ENCODE measurements at regions not wholly inside any gene's neighbourhood (a gene's known extent, or its start where the extent isn't known, plus 50 kb on each side); places are given as distances from the start of the nearest gene placed in this dataset.

DNA sequence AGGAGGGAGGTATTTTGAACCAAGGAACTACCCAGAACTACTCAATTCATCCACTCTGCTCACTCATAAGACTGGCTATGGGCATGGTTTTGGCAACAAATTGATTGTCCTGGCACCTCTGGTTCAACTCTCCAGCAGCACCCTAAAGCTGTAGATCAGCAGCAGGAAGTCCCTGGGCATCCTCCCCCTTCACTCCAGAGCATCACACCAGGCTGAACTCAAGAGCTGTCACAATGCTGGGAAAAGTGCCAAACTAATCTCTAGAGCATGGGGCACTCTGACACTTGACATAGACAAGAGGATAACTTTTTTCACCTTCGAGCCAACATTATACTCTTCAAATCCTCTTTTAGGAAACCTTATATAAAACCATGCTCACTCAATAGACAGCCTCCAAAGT lies 154.1 kb upstream of the RBBP8 start:
- intact Hi-C loops (cut with micrococcal nuclease): no loop called here
- no peaks in the 10 kb centered on the region for H3K4me1 Mint-ChIP-seq (ENCODE audit: low read depth)
- no peak overlapping the region for H3K4me3 Mint-ChIP-seq
- no peaks in the 10 kb centered on the region for H3K9me3 Mint-ChIP-seq
- ChIA-PET POLR2A (no interaction called here), CTCF (no interaction called here)
- H3K36me3 Mint-ChIP-seq: no peaks in the 10 kb centered on the region
- no peak overlapping the region for H3K27ac Mint-ChIP-seq
- no peak for DNase-seq
- H3K27me3 Mint-ChIP-seq: peaks cover 8% of the 10 kb centered on the region

DNA sequence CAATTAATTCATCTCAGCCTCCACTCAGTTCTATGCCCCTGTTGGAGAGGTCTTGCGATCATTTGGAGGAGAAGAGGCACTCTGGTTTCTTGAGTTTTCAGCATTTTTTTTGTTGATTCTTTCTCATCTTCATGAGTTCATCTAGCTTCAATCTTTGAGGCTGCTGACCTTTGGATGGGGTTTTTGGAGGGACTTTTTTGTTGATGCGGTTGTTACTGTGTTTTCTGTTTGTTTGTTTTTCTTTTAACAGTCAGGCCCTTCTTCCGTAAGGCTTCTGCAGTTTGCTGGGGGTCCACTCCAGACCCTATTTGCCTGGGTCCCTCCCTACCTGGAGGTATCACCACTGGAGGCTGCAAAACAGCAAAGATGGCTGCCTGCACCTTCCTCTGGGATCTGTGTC lies 149.9 kb upstream of the RBBP8 start:
- no peak overlapping the region for H3K27ac Mint-ChIP-seq
- H3K9me3 Mint-ChIP-seq: no peaks in the 10 kb centered on the region
- DNase-seq: no peak
- peaks cover 18% of the 10 kb centered on the region for H3K27me3 Mint-ChIP-seq
- CTCF ChIA-PET: interaction anchor here (1.0 kb wide), 1 partner anchor 15 kb away, joined by 4 read pairs; no protein-coding TSS in a partner anchor
- POLR2A ChIA-PET: no interaction called here
- intact Hi-C loops (cut with micrococcal nuclease): no loop called here
- no peak overlapping the region for H3K4me3 Mint-ChIP-seq
- no peaks in the 10 kb centered on the region for H3K4me1 Mint-ChIP-seq (ENCODE audit: low read depth)
- no peaks in the 10 kb centered on the region for H3K36me3 Mint-ChIP-seq

DNA sequence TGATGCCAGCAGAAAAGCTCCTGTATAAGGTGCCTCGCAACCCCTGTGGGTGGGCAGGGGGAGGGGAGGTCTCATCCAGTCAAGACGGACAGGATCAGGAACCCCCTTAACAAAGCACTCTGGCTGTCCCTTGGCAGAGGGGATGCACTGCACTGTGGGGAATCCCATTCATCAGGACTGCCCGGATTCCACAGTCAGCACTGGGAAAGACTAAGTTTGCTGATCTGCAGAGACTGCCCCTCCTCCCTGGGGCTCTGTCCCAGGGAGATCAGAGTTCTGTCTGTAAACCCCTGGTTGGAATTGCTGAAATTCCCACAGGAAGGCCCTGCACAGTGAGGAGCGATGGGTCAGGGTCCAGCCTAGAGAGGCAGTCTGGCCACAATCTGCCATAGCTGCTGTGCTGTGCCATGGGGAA lies 149.5 kb upstream of the RBBP8 start:
- DNase-seq: no peak
- Mint-ChIP-seq H3K4me1 (ENCODE audit: low read depth) (no peaks in the 10 kb centered on the region), H3K9me3 (no peaks in the 10 kb centered on the region), H3K27ac (no peak overlapping the region), H3K36me3 (no peaks in the 10 kb centered on the region), H3K27me3 (peaks cover 19% of the 10 kb centered on the region), H3K4me3 (no peak overlapping the region)
- ChIA-PET CTCF (interaction anchor here (1.0 kb wide), 1 partner anchor 15 kb away, joined by 4 read pairs; no protein-coding TSS in a partner anchor), POLR2A (no interaction called here)
- intact Hi-C loops (cut with micrococcal nuclease): no loop called here

GRCh38 chr18:22789052-22789451 lies 144.1 kb upstream of the RBBP8 start:
- POLR2A ChIA-PET: no interaction called here
- Mint-ChIP-seq H3K9me3 (no peaks in the 10 kb centered on the region), H3K4me3 (no peak overlapping the region), H3K36me3 (no peaks in the 10 kb centered on the region), H3K27ac (no peak overlapping the region), H3K27me3 (peaks cover 18% of the 10 kb centered on the region), H3K4me1 (ENCODE audit: low read depth) (no peaks in the 10 kb centered on the region)
- DNase-seq: no peak
- intact Hi-C loops (cut with micrococcal nuclease): no loop called here
- CTCF ChIA-PET: interaction anchor here (1.7 kb wide), 1 partner anchor 10 kb away, joined by 8 read pairs; no protein-coding TSS in a partner anchor

DNA sequence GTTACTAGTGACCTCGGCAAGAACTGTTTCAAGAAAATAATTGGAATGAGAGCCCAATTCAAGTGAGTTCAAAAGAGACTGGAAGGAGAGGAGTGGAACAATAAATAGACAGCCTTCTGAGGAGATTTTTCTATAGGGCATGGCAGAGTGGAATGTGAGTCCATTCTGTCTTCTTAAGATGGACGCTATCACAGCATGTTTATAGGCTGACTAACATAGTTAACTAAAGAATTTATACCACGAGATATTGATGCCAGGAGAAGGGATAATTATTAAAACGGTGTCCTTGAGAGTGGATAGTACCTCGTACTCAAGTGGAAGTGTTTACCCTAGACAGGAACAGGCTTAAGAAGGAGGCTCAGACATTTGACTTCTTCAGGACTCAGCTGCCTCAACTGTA lies 143.5 kb upstream of the RBBP8 start:
- H3K27me3 Mint-ChIP-seq: peaks cover 16% of the 10 kb centered on the region
- POLR2A ChIA-PET: no interaction called here
- H3K4me1 Mint-ChIP-seq (ENCODE audit: low read depth): no peaks in the 10 kb centered on the region
- CTCF ChIA-PET: interaction anchor here (1.7 kb wide), 1 partner anchor 9 kb away, joined by 8 read pairs; no protein-coding TSS in a partner anchor
- no peak overlapping the region for H3K4me3 Mint-ChIP-seq
- H3K27ac Mint-ChIP-seq: no peak overlapping the region
- no peaks in the 10 kb centered on the region for H3K9me3 Mint-ChIP-seq
- no peak for DNase-seq
- no peaks in the 10 kb centered on the region for H3K36me3 Mint-ChIP-seq
- intact Hi-C loops (cut with micrococcal nuclease): no loop called here

DNA sequence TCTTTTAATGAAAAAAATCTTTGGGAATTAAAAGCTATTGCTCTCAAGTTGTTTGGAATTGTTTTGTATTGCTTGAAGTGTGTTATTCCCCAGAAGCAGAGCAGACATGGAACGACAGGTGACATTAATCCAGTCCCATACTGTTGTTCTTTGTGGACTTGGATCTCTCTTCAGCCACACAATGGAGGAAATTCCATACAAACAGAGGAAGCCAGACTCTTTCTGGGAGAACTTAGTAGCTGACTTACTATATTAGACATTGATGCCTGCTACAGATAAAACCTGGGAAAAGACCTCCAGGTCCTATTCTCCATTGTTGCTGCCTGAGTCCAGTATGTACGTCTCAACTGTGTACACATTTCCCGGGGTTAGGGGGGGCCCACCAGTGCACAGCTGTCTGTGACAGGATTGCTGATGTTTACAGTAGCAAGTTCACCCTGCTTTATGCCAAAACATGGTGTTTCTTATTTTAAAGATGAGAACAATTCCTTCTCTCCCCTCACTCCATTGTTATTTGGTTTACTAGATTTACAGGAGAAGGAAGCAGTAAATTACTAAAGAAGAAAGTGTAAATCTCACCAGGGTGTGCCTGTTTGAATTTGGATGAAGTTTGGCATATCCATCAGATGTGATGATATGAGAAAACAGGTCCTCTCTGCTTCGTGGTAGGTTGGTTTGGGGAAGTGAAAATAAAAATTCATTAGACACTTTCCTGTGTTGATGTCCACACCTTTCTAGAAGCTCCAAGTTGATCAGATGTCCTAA lies 142.4 kb upstream of the RBBP8 start:
- ChIA-PET POLR2A (no interaction called here), CTCF (no interaction called here)
- intact Hi-C loops (cut with micrococcal nuclease): no loop called here
- Mint-ChIP-seq H3K36me3 (no peaks in the 10 kb centered on the region), H3K9me3 (no peaks in the 10 kb centered on the region), H3K27me3 (peaks cover 13% of the 10 kb centered on the region), H3K4me3 (no peak overlapping the region), H3K4me1 (ENCODE audit: low read depth) (no peaks in the 10 kb centered on the region), H3K27ac (no peak overlapping the region)
- no peak for DNase-seq

DNA sequence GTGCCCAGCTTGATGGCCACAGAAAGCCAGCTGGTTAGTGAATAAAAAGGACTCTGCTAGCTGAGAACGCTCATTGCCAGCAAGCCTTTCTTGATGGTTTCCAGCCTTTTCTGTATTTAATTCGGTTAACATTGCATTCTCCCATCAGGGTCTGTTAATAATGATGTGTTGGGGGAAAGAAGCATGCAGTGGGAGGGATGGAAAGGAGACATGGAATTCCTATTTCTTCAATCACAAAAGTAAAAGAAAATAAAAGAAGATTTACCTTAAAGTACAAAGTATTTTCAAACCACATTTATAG lies 141.9 kb upstream of the RBBP8 start:
- intact Hi-C loops (cut with micrococcal nuclease): no loop called here

DNA sequence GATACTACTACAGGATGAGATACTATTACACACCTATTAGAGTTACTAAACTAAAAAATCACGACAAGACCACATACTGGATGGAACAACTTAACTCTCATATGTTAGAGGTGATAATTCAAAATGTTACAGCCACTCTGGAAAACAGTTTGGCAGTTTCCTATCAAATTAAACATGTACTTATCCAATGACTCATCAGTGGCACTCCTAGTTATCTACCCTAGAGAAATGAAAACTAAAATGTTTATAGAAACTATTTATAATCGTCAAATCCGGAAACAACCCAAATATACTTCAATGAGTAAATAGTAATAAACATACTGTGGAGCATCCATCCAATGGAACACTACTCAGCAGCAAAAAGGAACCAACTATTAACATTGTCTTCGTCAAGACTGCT lies 137.0 kb upstream of the RBBP8 start:
- no peak for DNase-seq
- H3K27ac Mint-ChIP-seq: no peak overlapping the region
- ChIA-PET CTCF (interaction anchor here (0.7 kb wide), 1 partner anchor 70 kb away, joined by 3 read pairs; no protein-coding TSS in a partner anchor), POLR2A (no interaction called here)
- peaks cover 4% of the 10 kb centered on the region for H3K27me3 Mint-ChIP-seq
- no peaks in the 10 kb centered on the region for H3K36me3 Mint-ChIP-seq
- intact Hi-C loops (cut with micrococcal nuclease): loop anchor here (5.0 kb wide), 1 partner anchor 336 kb away; no protein-coding TSS in a partner anchor
- H3K4me1 Mint-ChIP-seq (ENCODE audit: low read depth): no peaks in the 10 kb centered on the region
- no peaks in the 10 kb centered on the region for H3K9me3 Mint-ChIP-seq
- no peak overlapping the region for H3K4me3 Mint-ChIP-seq

More for the DNA sequence above, 141.9 kb upstream of the RBBP8 start:
- Mint-ChIP-seq H3K27ac (no peak overlapping the region), H3K4me1 (ENCODE audit: low read depth) (no peaks in the 10 kb centered on the region), H3K27me3 (peaks cover 11% of the 10 kb centered on the region), H3K9me3 (no peaks in the 10 kb centered on the region), H3K4me3 (no peak overlapping the region), H3K36me3 (no peaks in the 10 kb centered on the region)
- CTCF ChIA-PET: interaction anchor here (1.1 kb wide), 1 partner anchor 23 kb away, joined by 3 read pairs; no protein-coding TSS in a partner anchor
- POLR2A ChIA-PET: no interaction called here
- no peak for DNase-seq

DNA sequence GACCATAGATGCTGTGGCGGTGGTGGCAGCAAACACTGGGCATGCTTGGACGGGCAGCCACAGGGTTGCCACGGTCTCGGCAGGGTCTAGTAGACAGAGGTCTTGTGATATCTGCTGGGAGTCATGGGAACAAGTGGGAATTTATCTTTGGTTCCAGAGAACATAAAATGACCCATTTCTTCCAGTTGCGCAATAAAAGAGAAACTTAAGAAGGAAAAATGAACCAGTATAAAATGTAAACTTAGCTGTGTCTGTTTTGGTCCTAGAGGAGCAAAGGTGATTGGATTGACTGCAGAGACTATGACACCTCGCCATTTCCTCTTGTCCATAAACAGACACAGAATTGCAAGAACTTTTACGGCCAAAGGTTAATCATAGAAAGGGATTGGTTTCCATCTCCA lies 132.6 kb upstream of the RBBP8 start:
- intact Hi-C loops (cut with micrococcal nuclease): no loop called here
- DNase-seq: no peak
- Mint-ChIP-seq H3K27ac (no peak overlapping the region), H3K4me1 (ENCODE audit: low read depth) (no peaks in the 10 kb centered on the region), H3K4me3 (no peak overlapping the region), H3K9me3 (no peaks in the 10 kb centered on the region), H3K27me3 (peaks cover 4% of the 10 kb centered on the region), H3K36me3 (no peaks in the 10 kb centered on the region)
- CTCF ChIA-PET: interaction anchor here (1.2 to 4.5 kb wide), 6 partner anchors 15 to 611 kb away, joined by 3 to 27 read pairs (median 12); no protein-coding TSS in a partner anchor
- POLR2A ChIA-PET: no interaction called here

DNA sequence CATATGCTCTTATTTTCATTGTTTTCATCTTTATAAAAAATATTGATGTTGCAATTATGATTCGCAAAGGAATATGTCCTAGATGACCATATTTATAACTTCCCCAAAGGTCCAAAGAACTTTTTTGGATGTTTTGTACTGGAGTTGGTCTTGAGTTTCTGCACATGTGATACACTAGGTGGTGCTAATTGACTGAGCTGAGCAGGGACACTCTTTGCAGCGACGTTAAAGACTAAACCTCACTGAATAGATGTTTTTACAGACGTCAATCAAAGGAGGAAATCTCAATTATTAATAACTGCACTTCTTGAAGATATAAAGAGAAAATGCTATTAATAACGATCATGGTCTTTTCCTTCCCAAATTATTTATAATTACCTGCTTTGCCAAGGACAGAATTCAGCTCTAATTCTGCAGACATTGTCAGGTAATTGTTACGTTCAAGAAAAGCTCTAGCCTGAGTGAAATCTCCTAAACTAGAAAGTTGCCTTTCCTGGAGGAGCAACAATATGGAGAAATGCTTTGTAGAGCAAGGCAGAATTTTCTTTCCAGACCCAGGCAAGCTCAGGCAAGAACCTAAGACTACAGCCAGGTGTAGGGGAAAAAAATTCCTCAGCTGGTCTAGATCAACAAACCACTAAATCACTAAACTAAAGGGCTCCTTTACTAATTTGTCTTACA lies 119.3 kb upstream of the RBBP8 start:
- Mint-ChIP-seq H3K9me3 (no peaks in the 10 kb centered on the region), H3K4me3 (no peak overlapping the region), H3K27me3 (peaks cover 19% of the 10 kb centered on the region), H3K4me1 (ENCODE audit: low read depth) (no peaks in the 10 kb centered on the region), H3K36me3 (no peaks in the 10 kb centered on the region), H3K27ac (no peak overlapping the region)
- intact Hi-C loops (cut with micrococcal nuclease): loop anchor here (5.0 kb wide), 1 partner anchor 169 kb away; no protein-coding TSS in a partner anchor
- DNase-seq: no peak
- CTCF ChIA-PET: interaction anchor here (0.7 to 6.2 kb wide), 12 partner anchors 13 to 598 kb away, joined by 3 to 27 read pairs (median 4); no protein-coding TSS in a partner anchor
- POLR2A ChIA-PET: no interaction called here

DNA sequence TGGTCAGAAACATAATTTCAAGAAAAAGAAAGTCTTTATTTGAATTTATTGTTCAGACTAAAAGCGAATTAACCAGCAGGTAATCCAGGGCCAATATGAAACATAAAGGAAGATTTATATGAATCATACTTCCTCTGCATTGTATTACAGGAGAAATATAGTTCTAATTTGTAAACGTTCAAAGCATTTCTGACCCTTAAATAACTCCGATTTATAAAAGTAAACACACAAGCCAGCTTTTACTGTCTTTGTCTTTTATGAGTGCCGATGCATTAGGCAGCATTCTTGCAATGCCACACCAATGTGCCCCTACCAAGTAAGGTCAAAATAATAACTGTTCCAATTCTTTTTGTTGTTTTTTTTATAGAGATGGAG lies 118.8 kb upstream of the RBBP8 start:
- Mint-ChIP-seq H3K27ac (no peak overlapping the region), H3K27me3 (peaks cover 19% of the 10 kb centered on the region), H3K9me3 (no peaks in the 10 kb centered on the region), H3K36me3 (no peaks in the 10 kb centered on the region), H3K4me1 (ENCODE audit: low read depth) (no peaks in the 10 kb centered on the region), H3K4me3 (no peak overlapping the region)
- POLR2A ChIA-PET: no interaction called here
- intact Hi-C loops (cut with micrococcal nuclease): loop anchor here (5.0 kb wide), 1 partner anchor 168 kb away; no protein-coding TSS in a partner anchor
- DNase-seq: no peak
- CTCF ChIA-PET: interaction anchor here (0.7 to 6.2 kb wide), 12 partner anchors 14 to 597 kb away, joined by 3 to 27 read pairs (median 4); no protein-coding TSS in a partner anchor

GRCh38 chr18:22816266-22817176 lies 116.6 kb upstream of the RBBP8 start:
- H3K9me3 Mint-ChIP-seq: no peaks in the 10 kb centered on the region
- H3K4me1 Mint-ChIP-seq (ENCODE audit: low read depth): no peaks in the 10 kb centered on the region
- H3K36me3 Mint-ChIP-seq: no peaks in the 10 kb centered on the region
- DNase-seq: no peak
- intact Hi-C loops (cut with micrococcal nuclease): no loop called here
- ChIA-PET CTCF (interaction anchor here (6.2 kb wide), 1 partner anchor 16 kb away, joined by 27 read pairs; no protein-coding TSS in a partner anchor), POLR2A (no interaction called here)
- no peak overlapping the region for H3K27ac Mint-ChIP-seq
- no peak overlapping the region for H3K4me3 Mint-ChIP-seq
- peaks cover 18% of the 10 kb centered on the region for H3K27me3 Mint-ChIP-seq
